Skeletal muscle satellite cell (primary cell): ENCODE measurements at regions not wholly inside any gene's neighbourhood (a gene's known extent, or its start where the extent isn't known, plus 50 kb on each side); places are given as distances from the start of the nearest gene placed in this dataset.
"Not testable (repeated sequence)": the region's sequence is repeated elsewhere in the genome, so short reads cannot be mapped to it uniquely, and the experiment has no call there.

Experiments
- H3K27me3 ChIP-seq: 2 replicates; pipeline ENCODE4 v1.7.0; 2013; ENCODE audit warnings: low read length; ENCODE audit not compliant: control insufficient read depth, insufficient read depth
- H3K36me3 ChIP-seq: 2 replicates; pipeline ENCODE4 v1.7.0; 2013; ENCODE audit warnings: mild to moderate bottlenecking, control low read depth, low read length; ENCODE audit not compliant: insufficient read depth
- H3K4me1 ChIP-seq: 2 replicates; pipeline ENCODE4 v1.7.0; 2013; ENCODE audit warnings: low read length; ENCODE audit not compliant: control insufficient read depth, insufficient read depth
- H3K4me2 ChIP-seq: 2 replicates; pipeline ENCODE4 v1.7.0; 2013; ENCODE audit warnings: mild to moderate bottlenecking, low read length
- H3K4me3 ChIP-seq: 2 replicates; pipeline ENCODE4 v1.7.0; 2013; ENCODE audit warnings: low read length
- H3K9ac ChIP-seq: 2 replicates; pipeline ENCODE4 v1.7.0; 2013; ENCODE audit warnings: mild to moderate bottlenecking, low read depth, low read length, moderate library complexity
- H3K9me3 ChIP-seq: replicated peaks from 2 replicates; pipeline ENCODE4 v1.7.0; 2013; ENCODE audit warnings: mild to moderate bottlenecking, control low read depth, low read length

DNA sequence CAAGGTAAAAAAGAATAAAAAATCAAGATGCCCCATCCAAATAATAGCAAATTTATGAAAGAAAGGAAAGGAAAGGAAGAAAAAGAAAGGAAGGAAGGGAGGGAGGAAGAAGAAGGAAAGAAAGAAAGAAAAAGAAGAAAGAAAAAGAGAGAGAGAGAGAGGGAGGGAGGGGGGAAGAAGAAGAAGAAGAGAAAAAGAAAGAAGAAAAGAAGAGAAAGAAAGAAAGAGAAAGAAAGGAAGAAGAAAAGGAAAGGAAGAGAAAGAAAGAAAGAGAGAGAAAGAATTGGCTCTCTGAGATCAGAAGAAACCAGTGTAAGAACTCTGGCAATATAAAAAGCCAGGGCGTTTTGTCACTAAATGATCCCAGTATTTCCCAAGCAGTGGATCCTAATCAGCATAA lies 401.7 kb downstream of the EPHA7 start:
- H3K36me3 ChIP-seq, result no peaks in the 10 kb centered on the region
- no peak overlapping the region for H3K9ac ChIP-seq
- no peak overlapping the region for H3K4me2 ChIP-seq
- no peak overlapping the region for H3K4me3 ChIP-seq
- no peaks in the 10 kb centered on the region for H3K27me3 ChIP-seq
- no peaks in the 10 kb centered on the region for H3K4me1 ChIP-seq
- no peaks in the 10 kb centered on the region for H3K9me3 ChIP-seq

DNA sequence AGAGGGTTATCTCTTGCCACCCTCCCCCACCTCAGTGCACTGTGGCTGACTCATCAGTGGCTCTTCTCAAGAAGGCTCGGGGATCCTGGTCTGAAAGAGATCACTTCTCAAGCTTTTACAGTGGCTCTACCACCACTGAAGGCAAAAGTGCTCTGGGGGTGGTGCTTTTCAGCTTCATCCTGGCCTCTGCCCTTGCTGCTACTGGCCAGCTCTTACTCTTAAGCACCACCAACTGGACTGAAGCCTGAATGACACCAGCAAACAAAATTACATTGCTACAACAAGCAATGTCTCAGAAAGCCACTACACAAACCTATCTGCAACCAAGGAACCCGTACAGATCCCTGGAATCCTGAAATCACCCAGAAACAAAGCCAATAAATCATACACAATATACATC lies 402.1 kb downstream of the EPHA7 start:
- H3K9ac ChIP-seq, result no peak overlapping the region
- no peaks in the 10 kb centered on the region for H3K4me1 ChIP-seq
- no peak overlapping the region for H3K4me3 ChIP-seq
- H3K9me3 ChIP-seq, result no peaks in the 10 kb centered on the region
- H3K4me2 ChIP-seq, result no peak overlapping the region
- no peaks in the 10 kb centered on the region for H3K27me3 ChIP-seq
- H3K36me3 ChIP-seq, result no peaks in the 10 kb centered on the region

DNA sequence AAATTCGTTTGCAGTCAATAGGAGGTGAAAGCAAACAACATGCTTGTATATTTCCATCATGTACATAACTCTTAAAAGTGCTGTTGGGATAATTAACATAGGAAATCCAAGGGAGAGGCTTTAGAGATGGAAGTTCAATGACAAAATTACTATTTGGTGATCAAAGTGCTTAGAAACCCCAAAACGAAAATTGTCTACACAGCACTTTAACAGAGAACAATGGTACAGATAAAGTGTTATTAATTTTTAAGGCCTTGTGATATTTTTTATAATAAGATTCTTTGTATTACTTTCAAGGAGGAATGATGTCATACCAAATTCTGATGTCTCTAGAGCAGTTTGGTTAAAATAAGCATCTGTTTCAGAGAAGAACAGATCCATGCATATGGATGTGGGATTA lies 406.3 kb downstream of the EPHA7 start:
- Histone ChIP-seq H3K4me3 (no peak overlapping the region), H3K9me3 (no peaks in the 10 kb centered on the region), H3K4me2 (no peak overlapping the region), H3K27me3 (no peaks in the 10 kb centered on the region), H3K36me3 (no peaks in the 10 kb centered on the region), H3K4me1 (no peaks in the 10 kb centered on the region), H3K9ac (no peak overlapping the region)

DNA sequence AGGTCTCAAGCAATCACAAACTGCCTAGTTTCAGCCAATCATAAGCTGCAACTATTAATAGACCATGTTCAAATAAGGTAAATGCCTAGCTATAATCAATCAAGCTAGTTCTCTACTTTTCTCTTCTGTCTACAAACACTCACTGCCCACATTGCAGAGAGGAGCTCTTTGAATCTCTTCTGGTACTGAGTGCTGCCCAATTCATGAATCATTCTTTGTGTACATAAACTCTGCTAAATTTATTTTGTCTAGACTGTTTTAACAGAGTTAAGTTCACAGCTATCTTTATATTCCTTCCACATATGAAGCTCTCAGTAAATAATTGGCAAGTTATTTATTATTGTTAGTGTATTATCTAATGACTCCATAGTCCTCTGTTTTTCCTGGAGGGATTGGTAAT lies 411.0 kb downstream of the EPHA7 start:
- H3K27me3 ChIP-seq, result no peaks in the 10 kb centered on the region
- no peaks in the 10 kb centered on the region for H3K36me3 ChIP-seq
- no peaks in the 10 kb centered on the region for H3K9me3 ChIP-seq
- H3K4me2 ChIP-seq, result no peak overlapping the region
- H3K4me1 ChIP-seq, result no peaks in the 10 kb centered on the region
- no peak overlapping the region for H3K9ac ChIP-seq
- H3K4me3 ChIP-seq, result no peak overlapping the region

DNA sequence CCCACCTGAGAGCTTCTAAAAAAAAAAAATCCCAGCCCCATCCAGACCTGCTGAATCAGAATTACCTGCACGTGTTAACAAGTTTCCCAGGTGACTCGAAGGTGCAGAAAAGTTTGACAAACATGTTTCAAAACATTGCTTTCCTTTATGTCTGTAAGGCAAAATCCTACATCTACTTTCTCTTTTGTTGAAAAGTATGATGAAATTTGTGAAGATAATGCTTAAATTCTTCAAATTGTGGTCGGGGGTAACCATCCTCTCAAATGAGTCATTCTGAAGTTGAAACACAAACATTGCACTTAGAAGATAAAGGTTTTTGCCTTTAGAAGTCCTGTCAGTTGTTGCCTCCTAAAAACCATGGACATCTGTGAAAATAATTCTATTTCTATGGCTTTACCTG lies 429.7 kb downstream of the EPHA7 start:
- Histone ChIP-seq H3K4me3 (no peak overlapping the region), H3K9ac (no peak overlapping the region), H3K36me3 (no peaks in the 10 kb centered on the region), H3K27me3 (no peaks in the 10 kb centered on the region), H3K9me3 (peaks cover 3% of the 10 kb centered on the region), H3K4me2 (no peak overlapping the region), H3K4me1 (no peaks in the 10 kb centered on the region)

DNA sequence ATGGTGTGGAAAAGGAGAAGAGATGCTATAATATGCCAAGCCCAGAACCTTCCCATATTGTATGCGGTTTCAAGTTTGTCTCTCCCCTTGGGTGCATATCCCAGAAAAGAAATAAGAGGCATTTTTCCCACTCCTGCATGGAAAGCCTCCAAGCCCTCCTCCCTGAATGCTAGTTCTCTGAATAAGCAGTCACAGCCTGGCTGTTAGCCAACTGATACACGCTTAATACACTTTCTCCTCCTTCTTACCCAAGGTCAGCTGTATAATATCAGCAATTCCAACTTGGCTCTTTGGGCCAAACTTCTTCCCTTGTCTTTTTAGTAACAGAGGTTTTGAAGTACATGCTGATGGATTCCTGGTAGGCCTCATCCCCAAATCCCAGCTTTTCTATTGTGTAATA lies 440.1 kb downstream of the EPHA7 start:
- Histone ChIP-seq H3K9me3 (no peaks in the 10 kb centered on the region), H3K36me3 (no peaks in the 10 kb centered on the region), H3K4me3 (no peak overlapping the region), H3K27me3 (no peaks in the 10 kb centered on the region), H3K4me2 (no peak overlapping the region), H3K4me1 (no peaks in the 10 kb centered on the region), H3K9ac (no peak overlapping the region)

DNA sequence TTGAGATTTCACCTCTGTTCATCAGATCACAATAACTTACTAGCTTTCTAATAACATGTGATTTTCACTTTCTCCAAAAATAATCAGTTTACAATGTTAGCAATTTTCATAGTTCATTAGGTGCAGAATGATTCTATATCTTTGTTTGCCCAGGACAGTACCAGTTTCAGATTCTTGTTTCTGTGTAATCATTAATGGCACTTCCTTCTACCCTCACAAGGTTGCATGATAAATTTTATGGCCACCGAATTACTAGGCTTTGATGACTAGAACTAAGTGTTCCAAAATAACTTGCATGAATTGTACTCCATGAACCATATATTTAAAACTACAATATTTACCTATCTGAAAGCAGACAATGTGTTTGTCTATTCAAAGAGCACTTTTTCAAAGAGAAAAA lies 442.3 kb downstream of the EPHA7 start:
- no peaks in the 10 kb centered on the region for H3K27me3 ChIP-seq
- no peak overlapping the region for H3K9ac ChIP-seq
- no peak overlapping the region for H3K4me3 ChIP-seq
- no peak overlapping the region for H3K4me2 ChIP-seq
- peaks cover 5% of the 10 kb centered on the region for H3K9me3 ChIP-seq
- no peaks in the 10 kb centered on the region for H3K36me3 ChIP-seq
- H3K4me1 ChIP-seq, result no peaks in the 10 kb centered on the region

DNA sequence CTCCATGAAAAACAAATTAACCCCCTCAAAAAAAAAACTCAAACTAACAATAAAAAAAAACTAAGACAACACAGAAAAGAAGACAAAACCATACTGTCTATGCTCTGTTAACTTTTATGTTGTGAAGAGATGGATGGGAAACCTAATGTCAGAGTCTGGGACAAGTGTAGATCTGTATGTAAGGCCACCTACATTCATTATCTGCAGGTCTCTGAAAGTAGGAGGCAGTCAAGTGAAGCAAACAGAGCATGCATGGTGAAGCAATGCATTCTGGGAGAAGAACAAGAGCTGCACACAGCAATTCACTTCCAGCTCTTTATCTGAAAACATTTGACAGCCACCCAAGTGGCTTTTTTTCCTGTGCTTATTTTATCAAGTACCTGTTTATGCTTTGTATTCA lies 452.0 kb downstream of the EPHA7 start:
- Histone ChIP-seq H3K9me3 (peaks cover 3% of the 10 kb centered on the region), H3K27me3 (no peaks in the 10 kb centered on the region), H3K4me2 (no peak overlapping the region), H3K4me3 (no peak overlapping the region), H3K9ac (no peak overlapping the region), H3K36me3 (no peaks in the 10 kb centered on the region), H3K4me1 (no peaks in the 10 kb centered on the region)

DNA sequence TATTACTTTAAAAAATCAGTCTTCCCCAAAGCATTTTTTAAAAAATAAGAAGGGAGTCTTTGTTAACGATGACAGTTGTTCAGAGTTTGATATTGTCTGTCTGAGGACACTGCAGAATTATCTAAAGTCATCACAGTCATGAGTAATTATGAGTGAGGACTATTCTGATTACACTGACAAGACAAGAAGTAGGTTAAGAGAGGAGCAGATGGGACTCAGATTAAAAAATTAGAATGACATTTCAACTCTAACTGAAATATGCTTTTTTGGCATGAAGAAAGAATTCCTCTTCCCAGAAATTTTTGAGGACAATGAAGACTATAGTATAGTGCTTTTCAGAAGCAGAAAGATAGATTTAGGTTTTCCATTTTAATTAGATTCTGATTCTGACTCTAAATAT lies 456.5 kb downstream of the EPHA7 start:
- Histone ChIP-seq H3K27me3 (no peaks in the 10 kb centered on the region), H3K4me1 (no peaks in the 10 kb centered on the region), H3K4me3 (no peak overlapping the region), H3K4me2 (no peak overlapping the region), H3K9ac (no peak overlapping the region), H3K36me3 (no peaks in the 10 kb centered on the region), H3K9me3 (no peaks in the 10 kb centered on the region)

DNA sequence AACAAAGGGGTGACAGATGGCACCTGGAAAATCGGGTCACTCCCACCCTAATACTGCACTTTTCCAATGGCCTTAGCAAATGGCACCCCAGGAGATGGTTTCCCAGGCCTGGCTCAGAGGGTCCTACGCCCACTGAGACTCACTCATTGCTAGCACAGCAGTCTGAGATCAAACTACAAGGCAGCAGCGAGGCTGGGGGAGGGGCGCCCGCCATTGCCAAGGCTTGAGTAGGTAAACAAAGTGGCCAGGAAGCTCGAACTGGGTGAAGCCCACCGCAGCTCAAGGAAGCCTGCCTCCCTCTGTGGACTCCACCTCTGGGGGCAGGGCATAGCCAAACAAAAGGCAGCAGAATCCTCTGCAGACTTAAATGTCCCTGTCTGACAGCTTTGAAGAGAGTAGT lies 467.2 kb downstream of the EPHA7 start:
- not testable (repeated sequence) for H3K9me3 ChIP-seq, H3K4me2 ChIP-seq, H3K27me3 ChIP-seq, H3K36me3 ChIP-seq, H3K4me1 ChIP-seq, H3K9ac ChIP-seq, H3K4me3 ChIP-seq

DNA sequence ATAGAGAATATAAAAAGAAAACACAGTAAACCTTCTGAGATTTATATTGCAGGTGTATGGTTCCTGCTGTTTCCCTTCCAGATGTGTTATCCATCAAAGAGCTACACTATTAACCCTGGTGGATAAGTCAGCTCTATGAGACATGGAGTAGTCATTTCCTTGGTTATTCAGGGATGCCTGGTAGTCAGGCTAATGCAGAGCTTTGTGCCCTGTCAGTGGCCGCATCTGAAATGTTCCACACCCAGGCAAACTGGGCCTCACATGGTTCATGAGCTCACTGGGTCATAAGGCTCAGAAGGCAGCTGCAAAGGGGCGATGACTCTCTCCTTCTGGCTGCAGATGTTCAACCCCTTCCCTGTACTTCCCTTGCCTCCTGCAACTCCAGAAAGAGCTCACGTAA lies 473.6 kb downstream of the EPHA7 start:
- Histone ChIP-seq H3K4me3 (no peak overlapping the region), H3K9me3 (no peaks in the 10 kb centered on the region), H3K9ac (no peak overlapping the region), H3K36me3 (no peaks in the 10 kb centered on the region), H3K4me1 (no peaks in the 10 kb centered on the region), H3K27me3 (no peaks in the 10 kb centered on the region), H3K4me2 (no peak overlapping the region)

DNA sequence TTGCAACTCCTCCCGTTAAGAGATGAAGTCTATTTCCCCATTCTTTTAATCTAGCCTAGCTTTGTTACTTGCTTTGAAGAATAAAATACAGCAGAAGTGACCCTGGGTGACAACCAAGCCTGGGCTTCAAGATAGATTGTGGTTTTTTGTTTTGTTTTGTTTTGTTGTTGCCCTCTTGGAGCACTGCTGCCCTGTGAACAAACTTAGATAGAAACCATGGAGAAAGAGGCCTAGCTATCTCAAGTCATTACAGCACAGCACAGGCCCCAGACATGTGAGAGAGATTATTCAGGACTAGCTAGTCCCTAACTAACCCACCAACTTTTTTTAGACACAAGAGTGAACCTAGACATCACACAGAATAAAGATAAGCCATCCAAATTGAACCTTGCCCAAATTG lies 475.2 kb downstream of the EPHA7 start:
- Histone ChIP-seq H3K9ac (no peak overlapping the region), H3K4me1 (no peaks in the 10 kb centered on the region), H3K4me2 (no peak overlapping the region), H3K9me3 (no peaks in the 10 kb centered on the region), H3K4me3 (no peak overlapping the region), H3K27me3 (no peaks in the 10 kb centered on the region), H3K36me3 (no peaks in the 10 kb centered on the region)

DNA sequence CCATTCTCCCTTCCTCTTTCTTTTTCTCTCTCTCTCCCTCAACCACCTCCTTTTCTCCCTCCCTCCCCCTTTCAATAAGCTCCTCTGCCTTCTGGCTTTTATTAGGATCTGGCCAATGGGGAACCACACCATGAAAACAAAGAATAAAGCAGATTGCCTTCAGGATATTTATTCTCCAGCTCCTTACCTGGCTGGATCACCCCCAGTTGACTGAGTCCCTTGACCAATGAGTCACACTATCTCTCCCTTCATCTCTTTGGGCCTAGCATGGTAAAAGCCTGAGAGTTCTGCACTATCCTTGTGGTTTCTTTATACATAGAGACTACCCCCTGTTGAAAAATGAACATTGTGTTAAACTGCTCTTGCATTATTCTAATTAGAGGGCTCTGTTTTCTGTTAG lies 476.8 kb downstream of the EPHA7 start:
- no peak overlapping the region for H3K4me3 ChIP-seq
- H3K4me1 ChIP-seq, result no peaks in the 10 kb centered on the region
- H3K9ac ChIP-seq, result no peak overlapping the region
- no peaks in the 10 kb centered on the region for H3K36me3 ChIP-seq
- H3K4me2 ChIP-seq, result no peak overlapping the region
- H3K27me3 ChIP-seq, result no peaks in the 10 kb centered on the region
- no peaks in the 10 kb centered on the region for H3K9me3 ChIP-seq
